Fibroblast of skin of scalp (primary cell): ENCODE measurements at regions not wholly inside any gene's neighbourhood (a gene's known extent, or its start where the extent isn't known, plus 50 kb on each side); places are given as distances from the start of the nearest gene placed in this dataset.
"Not testable (repeated sequence)": the region's sequence is repeated elsewhere in the genome, so short reads cannot be mapped to it uniquely, and the experiment has no call there.

Experiments
- DNase-seq: peaks from one replicate; pipeline ENCODE4 v3.0.0-alpha.2; 2013

GRCh38 chr1:206408371-206409288, 61.6 kb upstream of the IKBKE start:
- DNase-seq = not testable (repeated sequence)

GRCh38 chr1:206411321-206411720, 59.0 kb upstream of the IKBKE start:
- DNase-seq = no peak

GRCh38 chr1:206415942-206416341, 54.3 kb upstream of the IKBKE start:
- DNase-seq = no peak

GRCh38 chr1:206417774-206418614, 52.3 kb upstream of the IKBKE start:
- no peak for DNase-seq

- DNase-seq = no peak
These were observed 51.0 kb upstream of the IKBKE start for GRCh38 chr1:206419250-206419649.

- DNase-seq = peak; percentile 84
These were observed 50.5 kb upstream of the IKBKE start for GRCh38 chr1:206419783-206420182.

GRCh38 chr1:206420471-206420870, 49.8 kb upstream of the IKBKE start:
- no peak for DNase-seq
